HG02759 (cell line): ENCODE measurements at regions not wholly inside any gene's neighbourhood (a gene's known extent, or its start where the extent isn't known, plus 50 kb on each side); places are given as distances from the start of the nearest gene placed in this dataset.
"Not testable (repeated sequence)": the region's sequence is repeated elsewhere in the genome, so short reads cannot be mapped to it uniquely, and the experiment has no call there.

Experiments used
- ATAC-seq: cut with Tn5 transposase; IDR thresholded peaks from one replicate; pipeline ENCODE4 v1.9.1; 2021; ENCODE audit warnings: mild to moderate bottlenecking, moderate library complexity; ENCODE audit not compliant: unreplicated experiment

DNA sequence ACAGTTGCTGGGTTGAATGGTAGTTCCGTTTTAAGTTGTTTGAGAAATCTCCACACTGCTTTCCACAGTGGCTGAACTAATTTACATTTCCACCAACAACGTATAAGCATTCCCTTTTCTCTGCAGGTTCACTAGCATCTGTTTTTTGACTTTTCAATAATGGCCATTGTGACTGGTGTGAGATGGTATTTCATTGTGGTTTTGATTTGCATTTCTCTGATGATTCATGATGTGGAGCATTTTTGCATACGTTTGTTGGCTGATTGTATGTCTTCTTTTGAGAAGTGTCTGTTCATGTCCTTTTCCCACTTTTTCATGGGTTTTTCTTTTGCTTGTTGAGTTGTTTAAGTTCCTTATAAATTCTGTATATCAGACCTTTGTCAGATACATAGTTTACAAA lies 150.2 kb upstream of the MAP3K1 start:
- not testable (repeated sequence) for ATAC-seq

DNA sequence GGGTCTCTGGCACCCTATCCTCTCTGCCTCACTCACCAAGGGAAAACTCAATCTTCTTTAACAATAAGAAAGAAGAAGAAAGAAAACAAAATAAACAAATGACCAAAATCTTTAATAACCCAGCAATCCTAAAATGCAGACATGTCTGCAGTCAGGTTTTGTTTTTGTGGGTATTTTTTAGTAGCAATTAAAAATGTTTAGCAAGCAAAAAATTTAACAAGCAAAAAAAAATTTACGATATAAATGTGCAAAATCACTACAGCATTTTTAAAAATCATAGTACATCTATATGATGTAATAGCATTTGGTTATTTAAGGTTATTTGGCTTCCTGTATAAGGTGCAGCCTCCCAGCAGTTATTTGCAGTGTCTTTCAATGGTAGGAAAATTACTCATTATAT lies 151.3 kb upstream of the MAP3K1 start:
- no peak for ATAC-seq

DNA sequence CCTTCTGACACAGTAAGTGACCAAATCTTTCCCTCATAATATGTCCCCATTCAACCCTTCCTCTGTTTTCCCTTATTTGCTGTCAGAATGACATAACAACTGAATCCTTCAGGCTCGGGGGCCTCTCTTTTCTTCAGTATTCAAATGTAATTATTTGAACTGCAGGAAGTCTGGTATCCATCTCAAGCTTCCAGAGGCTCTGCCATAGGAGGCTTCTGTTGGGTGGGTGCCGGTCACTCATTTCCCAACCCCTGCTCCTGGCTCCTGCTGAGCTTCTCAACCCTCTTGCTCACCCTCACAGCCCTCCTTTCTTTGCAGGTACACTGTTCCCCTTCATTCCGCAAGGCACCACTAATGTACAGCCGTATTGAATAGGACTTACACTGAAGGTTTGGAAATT lies 151.8 kb upstream of the MAP3K1 start:
- ATAC-seq = no peak

DNA sequence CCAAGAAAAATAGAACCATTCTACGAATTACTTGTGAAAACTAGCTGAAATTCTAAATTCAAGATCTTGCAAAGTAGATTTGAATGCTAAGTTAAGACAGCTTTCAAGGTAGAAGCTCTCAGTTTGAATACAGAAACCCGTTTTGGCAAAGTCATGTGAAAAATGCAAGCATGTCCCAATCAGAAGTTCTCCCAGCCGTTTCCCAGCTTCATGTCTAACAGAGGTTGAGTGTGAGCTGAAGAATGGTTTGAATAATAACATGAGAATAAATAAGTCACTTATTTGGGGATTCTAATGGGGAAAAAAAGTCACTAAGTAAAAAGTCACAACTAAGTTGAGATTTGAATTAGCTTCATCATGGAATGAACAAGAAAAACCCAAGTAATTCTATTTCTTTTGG lies 152.5 kb upstream of the MAP3K1 start:
- no peak for ATAC-seq

DNA sequence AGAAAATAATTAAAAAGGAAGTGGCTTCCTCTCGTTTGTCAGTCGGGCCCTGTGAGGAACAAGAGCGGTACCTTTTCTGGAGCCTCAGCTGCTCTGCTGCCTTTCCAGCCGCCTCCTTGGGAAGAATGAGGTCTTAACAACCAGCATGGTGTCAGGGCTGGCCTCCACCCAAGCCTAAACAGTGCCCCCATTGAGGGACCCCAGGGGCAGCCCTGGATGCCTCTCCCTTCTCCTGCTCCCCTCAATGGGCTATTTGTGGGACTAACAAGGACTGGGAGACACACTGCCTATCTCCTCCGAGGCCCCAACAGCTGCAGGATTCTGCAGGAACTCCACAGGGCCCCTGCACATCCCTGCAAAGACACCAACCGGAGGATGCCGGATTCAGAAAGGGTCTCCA lies 155.4 kb upstream of the MAP3K1 start:
- no peak for ATAC-seq

DNA sequence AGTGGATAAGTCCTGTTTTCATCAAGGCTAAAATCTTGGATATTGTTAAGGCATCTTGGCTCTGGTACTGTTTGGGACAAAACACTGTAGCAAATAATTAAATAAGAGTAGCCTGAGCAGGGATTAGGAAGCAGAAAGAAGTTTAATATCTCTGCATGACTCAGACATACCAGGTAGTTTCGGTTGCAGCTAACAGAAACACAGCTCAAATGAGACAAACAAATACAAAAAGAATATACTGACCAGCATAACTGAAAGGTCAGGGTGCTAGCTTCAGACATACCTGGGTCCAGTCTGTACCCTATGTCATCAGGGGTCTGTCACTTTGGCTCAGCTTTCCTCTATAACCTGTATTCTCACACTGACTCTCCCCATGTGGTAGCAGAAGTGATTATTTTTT lies 156.4 kb upstream of the MAP3K1 start:
- no peak for ATAC-seq

DNA sequence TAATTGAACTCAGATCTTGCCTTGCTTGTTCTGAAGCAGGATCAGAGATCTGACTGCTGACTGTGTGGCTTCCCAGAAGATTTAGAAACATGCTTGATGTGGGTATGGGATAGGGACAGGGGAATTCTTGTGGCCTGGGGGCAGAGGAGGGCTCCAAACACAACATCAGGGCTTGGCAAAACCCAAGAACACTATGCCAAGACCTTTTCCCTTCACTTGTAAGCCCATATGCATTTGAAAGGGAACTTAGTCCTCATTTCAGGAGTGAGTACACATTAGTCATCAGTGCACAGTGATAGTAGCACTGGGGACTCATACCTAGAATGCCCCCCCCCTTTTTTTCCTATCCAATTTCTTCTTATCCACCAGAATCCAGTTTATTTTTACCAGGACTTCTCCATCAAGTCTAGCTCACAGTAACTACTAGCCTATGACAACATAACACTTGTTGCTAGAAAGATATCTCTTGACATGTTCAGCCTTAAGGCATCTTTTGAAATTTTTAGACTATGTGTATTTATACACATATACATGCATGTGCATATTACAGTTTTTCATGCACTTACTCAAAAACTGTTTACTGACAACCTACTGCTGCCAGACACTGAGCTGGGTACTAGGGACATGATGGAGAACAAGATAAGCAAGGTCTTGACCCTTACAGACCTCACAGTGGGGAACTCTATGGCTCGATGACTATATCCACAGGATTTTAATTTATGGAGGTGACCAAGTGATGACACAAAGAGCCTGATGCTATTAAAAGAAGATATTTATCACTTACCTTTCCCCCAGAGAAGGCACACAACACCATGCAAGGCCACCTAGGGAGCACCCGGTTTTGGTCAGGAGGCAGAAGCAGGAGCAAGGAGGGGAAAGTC lies 158.3 kb upstream of the MAP3K1 start:
- no peak for ATAC-seq

DNA sequence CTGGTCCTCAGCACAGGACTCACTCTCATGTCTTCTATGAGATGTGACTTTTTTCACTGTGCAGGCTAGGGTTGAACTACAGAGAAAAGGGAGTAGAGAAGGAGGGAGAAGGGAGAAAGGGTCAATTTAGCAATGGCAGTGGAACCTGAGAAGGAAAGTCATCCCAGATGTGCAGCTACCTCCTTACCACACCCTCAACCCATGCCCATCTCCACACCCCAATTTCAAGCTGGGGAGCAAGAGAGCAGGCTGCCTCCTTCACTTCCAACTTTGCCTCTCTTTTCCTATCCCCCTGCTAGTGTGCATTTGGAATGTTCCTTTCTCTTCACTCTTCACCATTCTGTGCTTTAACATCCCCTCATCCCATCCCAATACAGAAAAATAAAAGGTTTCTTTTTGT lies 163.5 kb upstream of the MAP3K1 start:
- ATAC-seq = no peak

DNA sequence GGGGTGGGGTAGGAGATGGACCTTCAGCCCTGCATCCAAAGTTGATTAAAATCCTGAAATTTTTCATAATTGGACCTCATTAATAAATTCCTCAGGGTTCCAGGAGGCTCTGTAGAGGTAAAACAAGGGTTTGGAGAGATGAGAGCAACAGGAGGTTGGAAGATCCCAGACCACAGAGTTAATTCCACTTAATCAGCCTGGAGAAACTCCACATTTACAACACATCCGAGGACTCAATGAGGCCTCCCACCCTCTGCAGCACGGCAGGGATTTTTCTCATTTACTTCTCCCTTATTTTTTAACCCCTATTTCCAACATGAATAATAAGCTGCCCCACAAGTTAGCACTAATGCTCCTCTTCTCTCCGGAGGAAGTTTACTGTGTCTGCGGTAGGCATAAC lies 165.0 kb upstream of the MAP3K1 start:
- ATAC-seq = no peak

DNA sequence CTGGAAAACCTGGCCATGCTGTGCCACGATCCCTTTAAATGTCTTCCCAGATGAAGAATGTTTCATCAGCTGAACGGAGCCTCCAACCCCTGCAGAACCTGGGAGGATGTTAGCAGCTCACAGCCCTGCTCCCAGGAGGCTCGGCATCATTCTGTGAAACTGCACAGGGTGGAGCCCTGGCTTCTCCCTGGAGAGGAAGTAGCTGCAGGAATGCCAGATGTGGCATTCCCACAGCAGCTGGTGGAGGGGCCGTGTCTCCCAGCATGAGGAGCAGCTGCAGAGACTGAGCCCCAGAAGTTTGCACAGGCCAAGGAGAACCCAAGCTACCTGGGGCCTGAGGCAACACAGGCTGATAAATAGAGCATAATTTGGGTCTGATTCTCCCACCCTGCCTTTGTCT lies 165.8 kb upstream of the MAP3K1 start:
- ATAC-seq = no peak

DNA sequence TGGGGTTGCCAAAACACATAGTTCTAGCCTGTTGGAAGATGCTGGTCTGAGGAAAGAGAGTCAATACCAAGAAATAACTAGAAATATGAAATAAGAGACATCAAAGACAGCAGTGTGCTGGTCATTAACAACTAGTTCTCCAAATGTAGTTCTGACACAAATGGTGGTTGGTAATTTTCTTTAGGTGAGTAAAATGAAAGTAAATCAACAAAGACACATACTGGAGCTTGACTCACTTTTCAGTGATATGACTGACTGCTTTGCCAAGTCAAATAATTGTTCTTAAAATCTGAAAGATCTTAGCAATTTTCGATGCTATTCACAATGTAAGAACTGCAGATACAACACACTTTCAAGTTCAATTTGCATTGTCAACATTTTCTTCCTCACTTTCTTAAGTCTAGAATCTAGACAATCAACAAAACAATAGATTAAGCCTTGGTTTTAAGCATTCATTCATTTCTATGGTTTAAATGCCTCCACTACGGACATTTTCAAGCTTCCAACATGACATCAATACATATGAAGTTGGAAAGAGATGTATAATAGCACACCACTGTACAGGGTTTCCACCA lies 166.8 kb upstream of the MAP3K1 start:
- ATAC-seq = no peak

DNA sequence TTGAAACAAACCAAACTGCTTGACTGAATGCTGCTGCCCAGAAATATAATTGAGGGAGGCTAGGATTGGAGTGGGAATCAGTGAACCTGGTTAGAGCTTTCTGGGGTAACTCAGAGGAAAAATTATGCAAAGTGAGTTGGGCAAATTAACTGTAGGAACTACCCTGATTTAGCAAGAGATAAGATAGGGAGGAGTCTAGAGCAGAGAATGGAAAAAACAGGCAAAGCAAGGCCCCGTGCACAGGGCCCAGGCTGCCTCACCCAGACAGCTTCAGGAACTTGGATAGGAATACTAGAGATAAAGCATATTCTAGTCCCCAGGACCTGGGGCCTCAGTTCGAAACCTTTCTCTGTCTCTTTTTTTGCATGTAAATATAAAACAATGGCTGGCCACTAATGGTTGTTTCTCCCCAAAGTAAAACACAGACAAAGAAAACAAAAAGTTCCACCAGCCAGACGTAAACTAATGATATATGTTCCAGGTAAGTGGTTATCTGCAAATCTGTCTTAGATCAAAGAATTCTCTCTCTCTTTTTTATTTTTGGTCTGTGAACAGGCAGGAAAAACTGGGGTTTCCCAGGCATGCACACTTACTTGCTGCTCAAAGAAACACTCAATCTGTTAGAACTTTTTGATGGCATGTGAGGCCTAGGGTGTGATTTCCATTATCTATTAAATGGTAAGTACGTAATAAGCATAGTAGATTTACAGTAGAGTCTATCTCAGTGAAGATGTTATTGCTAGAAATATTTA lies 168.1 kb upstream of the MAP3K1 start:
- ATAC-seq = no peak

DNA sequence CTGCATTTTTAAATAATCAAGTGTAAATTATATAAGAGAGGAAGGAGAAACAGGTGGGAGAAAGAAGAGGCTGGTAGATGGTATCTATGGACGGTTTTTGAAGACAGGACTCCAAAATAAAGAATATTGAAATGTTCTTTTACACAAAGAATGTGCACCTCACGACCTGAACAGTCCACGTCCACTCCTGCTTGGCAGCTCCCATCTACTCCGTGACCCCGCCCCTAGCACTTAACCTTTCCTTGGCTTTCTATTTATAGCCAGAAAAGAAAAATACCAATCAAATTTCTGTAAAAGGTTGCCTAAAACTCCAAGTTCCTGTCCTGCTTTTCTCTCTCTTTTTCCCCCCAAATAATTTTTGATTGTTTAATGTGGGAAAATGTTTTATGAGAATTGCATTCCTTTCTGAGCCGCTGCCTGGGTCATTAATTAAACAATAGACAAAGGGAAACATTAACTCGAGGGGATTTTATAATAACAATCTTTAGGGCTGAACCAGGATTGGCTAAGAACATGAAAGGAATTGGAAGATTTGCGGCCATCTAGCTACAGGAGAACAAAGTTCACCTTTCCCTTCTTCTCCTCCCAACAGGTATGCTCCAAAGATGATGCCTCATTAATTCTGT lies 173.6 kb upstream of the MAP3K1 start:
- ATAC-seq = no peak

DNA sequence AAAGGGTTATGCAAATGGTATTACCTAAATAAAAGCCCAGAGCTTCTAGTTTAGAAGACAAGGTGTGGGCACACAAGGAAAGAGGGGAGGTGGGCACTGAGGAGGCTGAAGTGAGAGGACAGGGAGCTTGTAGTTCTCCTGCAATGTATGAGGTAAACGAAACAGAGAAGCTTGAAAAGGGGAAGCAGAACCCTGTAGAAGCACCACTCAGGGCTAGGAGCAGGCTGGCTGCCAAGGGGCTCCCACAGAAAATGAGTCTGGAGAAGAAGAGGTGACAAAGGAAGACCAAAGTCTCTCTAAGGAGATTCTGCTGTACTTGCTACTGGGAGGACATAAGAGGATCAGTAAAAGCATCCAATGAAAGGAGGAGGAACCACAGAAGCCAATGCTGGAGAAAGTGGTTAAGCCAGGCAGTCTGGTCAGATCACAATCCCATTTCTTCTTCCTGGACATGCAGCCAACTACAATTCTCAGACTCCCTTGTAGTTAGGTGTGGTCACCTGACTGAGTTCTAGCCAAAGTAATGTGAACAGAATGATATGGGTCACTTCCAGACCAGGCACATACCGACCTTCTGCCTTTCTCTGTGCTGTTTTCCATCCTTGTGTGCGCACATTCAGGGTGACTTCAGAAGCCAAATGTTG lies 174.5 kb upstream of the MAP3K1 start:
- no peak for ATAC-seq

DNA sequence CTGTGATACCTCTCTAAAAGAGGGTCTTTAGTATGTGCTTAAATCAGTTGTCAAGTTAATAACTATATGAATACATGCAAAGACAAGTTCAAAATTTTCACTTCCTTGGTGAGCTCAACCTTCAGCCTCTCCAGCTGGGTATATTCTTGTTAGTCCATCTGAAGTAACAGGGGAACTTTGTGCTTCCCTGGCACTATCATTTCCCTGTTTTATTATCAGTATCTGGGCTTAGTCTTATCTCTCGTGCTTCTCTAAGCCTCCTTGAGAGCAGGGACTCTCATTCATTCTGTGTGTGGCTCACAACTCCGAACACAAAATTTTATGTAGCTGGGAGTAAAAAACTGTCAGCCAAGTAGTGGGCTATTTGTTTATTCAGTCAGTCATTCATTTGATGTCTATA lies 175.9 kb upstream of the MAP3K1 start:
- no peak for ATAC-seq

DNA sequence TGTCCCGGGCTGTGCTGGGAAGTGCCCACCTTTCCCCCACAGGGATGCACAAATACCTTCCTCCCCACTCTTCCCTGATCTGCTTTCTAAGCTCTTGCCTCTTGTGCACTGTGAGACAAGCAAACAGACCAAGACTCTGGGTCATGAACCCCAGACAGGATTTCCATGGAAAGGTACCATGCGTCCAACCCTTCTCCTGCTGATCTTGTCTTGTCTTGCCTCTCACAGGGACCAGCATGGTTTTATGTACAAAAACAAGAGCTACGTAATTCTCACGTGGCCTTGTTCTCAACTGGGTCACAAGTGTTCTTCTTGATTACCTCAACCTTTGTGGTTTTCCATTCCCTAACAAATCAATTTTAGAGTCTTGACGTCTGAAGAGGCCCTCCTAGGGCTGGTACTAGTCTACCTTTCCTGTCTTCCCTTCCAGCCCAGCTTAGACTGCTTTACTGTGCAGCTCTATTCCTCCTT lies 176.5 kb upstream of the MAP3K1 start:
- no peak for ATAC-seq

DNA sequence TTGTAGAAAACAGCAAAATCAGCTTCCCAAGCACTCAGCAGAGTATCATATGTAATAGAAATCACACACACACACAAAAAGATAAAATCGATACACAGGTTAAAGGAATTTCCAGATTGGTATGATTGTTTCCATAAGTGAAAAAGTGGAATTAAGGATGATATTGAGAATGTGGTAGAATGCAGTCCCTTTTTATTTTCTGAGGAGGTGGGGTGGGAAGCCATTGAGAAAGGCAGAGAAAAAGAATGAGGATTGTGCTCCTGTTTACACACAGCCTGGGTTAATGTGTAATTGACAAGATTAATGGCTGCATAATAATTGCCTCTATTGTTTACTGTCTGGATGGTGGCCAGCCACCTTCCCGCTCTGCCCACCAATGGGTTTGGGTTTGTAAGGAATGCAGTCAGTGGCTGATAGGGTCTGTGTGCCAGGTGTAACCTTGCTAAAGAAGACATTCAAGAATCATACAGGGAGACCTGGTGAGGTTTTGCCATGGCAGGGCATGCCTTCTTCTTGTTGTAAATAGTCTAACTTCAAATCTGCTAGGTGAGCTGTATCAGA lies 177.2 kb upstream of the MAP3K1 start:
- ATAC-seq = no peak

DNA sequence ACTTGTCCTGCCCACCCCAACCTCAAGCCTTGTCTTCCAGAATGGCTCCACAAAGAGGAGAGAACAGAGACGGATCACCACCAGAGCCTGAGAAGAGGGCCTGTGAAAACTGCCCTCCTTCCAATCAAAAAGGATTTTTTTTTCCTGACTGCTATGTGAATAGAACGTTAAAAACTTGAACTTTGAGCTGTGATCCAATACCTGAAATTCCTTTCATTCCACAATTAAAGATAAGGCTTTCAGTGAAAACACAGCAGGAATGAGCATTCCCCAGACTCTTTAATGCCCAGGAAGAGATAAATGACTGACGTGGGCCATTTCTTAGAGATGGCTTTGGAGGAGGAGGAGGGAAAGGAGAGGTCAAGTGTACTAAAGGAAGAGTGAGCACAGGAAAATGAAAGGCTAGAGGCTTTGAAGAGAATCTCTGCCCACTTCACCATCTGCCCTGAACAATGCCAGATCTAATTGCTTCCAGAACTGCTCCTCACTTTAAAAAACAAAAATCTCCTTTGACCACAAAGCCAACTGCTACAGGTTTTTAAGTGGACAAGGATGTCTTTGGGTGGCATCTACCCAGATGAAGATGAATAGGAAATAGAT lies 177.9 kb upstream of the MAP3K1 start:
- ATAC-seq = no peak

DNA sequence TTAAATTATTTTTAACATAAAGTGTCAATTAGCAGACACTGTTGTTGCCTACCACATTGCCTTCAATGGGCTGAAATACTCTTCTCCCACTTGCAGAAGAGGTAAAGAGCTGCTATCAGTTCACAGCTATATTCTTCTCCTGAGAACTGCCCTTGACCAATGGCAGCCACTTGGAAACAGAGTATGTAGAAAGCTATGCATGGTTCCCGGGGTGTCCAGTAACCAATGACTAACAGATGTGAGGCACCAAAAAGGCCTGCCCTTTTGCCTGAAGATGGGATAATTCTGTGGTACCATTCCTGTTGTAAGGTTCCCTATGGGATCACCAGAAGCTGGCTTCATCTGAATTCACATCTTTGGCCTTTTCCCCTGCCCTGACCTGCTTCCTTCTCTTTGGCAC lies 181.4 kb upstream of the MAP3K1 start:
- no peak for ATAC-seq

DNA sequence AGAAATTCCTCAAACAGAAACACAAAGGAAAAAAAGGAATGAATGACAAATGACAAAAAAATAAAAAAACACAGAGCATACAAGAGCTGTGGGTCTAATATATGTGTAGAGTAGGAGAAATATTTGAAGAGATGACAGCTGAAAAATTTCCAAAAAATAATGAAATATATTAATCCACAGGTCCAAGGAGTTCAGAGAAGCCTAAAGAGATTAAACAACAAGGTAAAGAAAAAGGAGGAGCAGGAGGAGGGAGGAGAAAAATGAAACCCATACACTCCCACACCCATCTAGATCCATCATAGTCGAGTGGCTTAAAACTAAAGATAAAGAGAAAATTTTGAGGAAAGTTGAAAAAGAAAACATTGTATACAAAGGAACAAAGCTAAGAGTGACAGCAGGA lies 182.4 kb upstream of the MAP3K1 start:
- no peak for ATAC-seq
